NCI-H2107 (cell line): ENCODE measurements at regions not wholly inside any gene's neighbourhood (a gene's known extent, or its start where the extent isn't known, plus 50 kb on each side); places are given as distances from the start of the nearest gene placed in this dataset.

ENCODE experiments used
- DNase-seq: peaks from one replicate; lab custom pipeline; 2025; lab: John Stamatoyannopoulos, UW

DNA sequence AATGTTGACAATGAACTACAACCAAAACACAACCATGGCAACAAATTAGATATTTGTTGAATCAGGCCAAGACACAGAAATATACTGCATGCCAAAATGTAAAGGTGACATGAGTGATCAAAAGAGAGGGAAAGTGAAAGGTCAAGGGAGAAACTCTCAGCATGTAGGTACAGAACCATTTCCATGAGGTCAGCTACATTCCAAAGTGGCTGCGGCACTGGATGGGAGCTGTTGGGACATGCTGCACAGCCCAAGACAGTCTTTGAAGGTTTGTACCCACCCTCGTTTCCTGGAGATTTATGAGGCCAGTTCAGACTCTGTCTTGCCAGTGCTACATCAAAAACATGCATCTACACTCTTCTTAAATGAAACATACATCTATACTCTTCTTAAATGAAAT lies 579.9 kb downstream of the BMP2 start:
- DNase-seq, result no peak

DNA sequence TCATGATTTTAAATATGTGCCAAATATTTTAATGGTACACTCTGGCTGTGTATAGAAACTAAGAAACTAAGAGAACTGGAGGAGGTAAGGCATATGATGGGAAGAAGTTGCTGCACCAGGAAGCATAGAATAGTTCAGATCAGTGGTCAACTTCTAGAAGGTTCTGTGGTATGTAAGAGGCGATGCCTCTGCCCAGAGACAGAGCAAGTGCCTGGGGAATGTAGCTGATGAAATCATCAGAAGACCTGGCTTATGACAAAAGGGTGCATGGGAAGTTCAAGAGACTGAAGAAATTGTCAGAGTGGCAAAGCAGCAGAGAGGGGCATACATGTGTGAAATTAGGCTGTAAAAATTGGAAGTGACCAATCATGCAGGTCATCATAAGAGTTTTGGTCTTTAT lies 580.8 kb downstream of the BMP2 start:
- no peak for DNase-seq

DNA sequence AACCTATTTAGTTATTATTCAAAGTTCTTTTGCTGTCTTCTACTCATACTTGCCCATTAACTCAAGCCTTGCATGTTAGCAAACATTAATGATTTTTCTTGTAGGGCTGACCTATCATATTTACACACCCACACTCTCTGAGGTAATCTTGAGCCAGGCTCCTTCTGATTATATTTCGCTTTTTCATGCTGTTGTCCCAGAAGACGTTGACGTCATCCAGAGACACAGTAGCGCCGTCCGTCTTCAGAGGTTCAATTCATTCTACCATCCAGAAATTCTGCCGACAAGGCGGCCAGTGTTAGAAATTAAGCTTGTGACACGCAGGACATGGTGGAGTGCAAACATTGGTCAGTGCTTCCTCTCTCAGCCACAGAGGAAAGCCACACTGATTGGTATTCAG lies 584.7 kb downstream of the BMP2 start:
- DNase-seq, result no peak

DNA sequence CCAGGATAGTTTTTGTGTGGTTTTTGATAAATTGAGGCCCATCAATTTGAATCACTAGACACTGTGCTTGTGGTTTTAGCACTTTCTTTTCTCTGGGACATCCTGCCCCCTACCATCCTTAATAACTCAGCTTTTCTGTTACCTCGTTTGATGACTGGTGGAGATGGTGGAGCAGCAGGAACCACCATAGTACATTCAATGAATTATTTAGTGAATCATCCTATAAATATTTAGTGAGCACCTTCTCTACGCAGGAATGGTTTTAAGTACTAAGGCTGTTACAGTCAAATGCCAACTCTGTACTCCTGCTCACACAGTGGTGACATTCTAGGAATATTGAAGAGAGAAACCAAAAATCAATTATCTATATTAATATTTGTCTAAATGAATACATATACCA lies 585.2 kb downstream of the HAO1 start:
- no peak for DNase-seq

DNA sequence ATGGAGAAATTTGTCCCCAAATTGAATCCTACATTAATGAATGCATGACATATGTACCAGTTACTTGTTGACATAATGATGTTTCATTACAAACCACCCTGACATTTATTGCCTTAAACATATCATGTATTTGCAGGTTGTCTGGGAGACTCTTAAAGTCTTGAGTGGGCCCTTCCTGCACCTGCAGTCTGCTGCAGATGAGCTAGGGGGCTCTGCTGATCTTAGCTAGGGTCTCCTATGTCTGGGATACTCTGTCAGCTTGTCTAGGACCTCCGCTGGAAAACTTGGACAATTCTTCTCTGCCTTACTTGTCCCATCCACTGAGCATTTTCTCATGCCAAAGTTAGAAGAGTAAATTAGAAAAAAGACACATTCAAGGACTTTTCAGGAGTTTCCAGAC lies 581.6 kb downstream of the HAO1 start:
- no peak for DNase-seq

DNA sequence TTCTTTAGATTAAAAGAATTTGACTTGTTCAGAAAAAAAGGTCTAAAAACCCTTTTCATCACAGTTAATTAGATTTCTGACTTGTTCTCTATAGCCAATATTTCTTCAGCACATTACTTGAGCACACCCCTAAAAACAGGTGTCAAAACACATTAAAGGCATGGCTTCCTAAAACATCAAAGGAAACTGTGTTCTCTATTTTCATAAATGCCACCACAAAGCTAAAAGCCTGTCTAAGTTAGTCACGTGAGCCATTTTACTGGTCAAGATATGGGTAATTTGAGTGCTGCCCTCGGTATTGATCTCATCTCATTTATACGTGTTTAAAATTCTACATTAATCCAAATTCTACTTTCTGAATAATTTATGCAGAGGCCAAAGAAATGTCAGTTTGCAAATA lies 580.5 kb downstream of the HAO1 start:
- no peak for DNase-seq

DNA sequence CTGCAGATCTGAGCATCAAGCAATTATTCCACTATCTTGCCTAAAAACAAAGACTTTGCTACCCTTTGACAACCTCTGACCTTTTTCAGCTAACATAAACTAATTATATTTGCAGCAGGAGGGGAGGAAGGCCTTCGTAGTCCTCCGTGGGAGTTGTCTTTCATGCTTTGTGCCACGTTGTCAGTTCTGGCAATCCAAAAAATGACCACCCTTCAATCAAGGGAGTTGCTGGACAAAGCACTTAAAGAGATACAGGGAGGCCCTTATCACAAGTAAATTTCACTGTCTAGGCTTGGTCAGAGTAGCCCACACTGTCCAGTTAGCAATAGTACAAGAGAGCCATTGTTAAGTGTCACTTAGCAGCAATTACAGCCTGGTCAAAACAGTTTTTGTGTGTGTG lies 578.9 kb downstream of the HAO1 start:
- no peak for DNase-seq

DNA sequence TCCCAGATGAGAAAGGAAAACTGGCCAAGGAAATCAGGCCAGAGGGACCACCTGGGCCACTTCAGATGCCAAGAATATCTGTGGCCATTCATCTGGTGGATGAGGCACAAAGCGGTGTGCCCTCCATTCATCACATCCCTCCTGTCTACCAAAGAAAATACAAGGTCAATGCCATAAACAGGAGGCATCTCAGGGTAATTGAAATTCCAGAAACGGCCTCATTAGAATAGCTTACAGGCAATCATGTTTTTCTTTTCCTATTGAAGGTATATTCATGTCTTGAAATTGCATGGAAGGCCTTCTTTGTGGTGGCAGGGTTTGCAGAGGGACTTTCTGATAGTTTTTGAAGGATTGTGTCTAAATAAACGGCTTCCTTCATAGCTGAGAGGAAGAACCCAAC lies 578.3 kb downstream of the HAO1 start:
- no peak for DNase-seq

DNA sequence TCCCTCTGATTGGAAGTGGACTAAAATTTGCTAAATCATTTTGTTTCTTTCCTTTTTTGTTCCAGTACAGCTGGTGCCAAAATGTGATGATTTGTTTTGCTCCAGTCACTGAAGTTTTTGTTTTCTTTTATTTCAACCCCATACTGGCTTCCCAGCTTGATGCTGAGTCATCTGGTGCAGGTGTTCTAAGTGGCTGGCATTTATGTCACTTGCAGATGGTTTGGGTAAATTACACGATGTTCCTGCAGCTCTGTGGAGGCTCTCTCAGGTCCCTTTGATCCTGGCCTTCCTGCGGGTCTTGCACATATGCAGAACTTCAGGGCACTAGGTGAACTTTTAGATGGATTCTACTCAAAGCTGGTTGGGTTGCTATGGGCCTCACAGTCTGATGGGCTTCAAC lies 577.7 kb downstream of the HAO1 start:
- DNase-seq, result no peak

DNA sequence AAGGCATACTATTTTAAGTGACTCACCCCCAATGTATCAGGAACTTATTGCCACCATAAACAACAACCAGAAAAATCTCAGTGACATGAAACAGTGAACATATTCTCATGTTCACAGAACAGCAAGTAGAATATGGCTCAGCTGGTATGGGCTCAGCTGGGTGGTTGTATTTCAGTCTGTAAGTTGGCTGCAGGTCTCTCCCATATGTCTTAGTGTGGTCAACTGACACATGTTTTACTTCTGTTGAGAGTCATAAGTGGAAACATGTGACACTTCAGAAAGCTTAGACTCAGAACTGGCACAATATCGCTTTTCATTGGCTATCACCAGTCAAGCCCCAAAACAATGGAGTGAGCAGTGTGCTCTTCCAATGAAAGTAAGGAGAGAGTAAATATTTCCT lies 574.1 kb downstream of the HAO1 start:
- DNase-seq, result no peak

DNA sequence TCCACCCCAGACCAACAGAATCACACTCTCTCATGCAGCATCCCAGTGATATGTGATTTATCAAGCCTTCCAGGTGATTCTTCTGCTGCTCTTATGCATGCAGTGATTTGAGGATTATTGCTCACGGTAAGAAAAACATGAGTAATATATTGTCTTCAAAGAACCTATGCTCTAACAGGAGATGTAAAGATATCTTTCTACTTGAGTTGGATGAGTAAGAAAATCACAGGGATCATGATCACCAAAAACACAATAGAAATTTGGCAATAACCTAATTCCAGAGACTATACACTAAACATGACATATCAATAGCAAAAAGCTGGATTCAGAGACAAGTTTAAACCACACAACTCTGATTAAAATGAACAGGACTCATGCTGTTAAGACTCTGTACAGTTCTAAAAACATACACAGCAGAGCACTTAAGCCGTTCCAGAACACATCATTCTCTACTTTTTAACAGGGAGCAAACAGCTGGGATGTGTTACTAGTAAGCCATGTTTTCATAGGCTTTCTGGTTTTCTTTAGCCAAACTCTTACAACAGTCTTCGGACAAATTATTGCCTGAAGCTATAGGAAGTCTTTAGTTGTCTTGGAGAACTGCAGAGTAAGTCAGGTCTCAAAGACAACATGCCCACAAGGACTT lies 568.6 kb downstream of the HAO1 start:
- DNase-seq, result no peak

DNA sequence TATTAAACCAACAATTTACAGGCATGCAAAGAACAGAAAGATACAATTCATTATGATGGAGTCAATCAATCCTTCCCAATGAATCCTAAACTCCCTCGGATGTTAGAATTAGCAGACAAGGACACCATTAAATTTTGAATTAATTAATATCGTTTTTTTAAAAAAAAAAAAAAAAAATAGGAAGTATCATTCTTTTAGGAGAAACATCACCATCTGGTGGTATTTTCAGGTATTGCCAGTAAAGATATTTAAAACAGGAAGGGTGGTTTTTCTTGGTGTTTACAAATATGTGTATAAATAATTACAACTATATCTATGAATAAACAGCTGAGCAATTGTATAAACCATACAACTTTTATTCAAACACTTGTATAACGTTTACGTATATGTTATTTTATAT lies 564.4 kb downstream of the HAO1 start:
- no peak for DNase-seq

DNA sequence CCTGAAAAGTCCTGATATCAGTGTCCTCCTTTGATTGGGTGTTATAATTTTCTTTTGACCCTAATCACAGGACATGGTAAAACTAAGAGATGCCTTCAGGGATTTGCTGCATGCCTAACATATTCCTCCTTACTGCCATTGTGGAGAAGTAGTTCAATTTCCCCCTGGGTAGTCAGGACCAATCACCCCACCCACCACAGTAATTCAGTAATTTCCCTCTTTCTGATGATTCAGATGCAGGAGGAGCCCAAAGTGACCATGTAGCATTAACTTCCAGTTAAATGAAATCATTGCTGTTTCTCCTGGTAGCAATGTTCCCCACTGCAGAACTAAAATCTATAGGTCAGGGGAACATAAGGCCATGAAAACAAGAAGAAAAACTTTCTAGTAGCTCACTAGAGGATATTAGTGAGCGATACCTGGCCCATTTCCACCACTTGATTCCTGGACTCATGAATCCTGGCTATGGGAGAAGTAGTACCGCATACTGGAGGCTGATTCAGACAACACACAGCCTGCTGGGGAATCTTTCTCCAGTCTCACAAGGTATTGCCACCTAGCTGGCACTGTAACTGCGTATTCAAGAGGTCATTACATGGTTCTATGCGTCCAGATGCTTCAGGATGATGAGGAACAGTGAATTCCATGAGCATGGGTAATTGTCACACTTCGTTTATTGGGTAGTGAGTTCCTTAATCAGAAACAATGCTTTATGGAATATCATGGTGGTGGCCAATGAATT lies 561.2 kb downstream of the HAO1 start:
- DNase-seq, result no peak

DNA sequence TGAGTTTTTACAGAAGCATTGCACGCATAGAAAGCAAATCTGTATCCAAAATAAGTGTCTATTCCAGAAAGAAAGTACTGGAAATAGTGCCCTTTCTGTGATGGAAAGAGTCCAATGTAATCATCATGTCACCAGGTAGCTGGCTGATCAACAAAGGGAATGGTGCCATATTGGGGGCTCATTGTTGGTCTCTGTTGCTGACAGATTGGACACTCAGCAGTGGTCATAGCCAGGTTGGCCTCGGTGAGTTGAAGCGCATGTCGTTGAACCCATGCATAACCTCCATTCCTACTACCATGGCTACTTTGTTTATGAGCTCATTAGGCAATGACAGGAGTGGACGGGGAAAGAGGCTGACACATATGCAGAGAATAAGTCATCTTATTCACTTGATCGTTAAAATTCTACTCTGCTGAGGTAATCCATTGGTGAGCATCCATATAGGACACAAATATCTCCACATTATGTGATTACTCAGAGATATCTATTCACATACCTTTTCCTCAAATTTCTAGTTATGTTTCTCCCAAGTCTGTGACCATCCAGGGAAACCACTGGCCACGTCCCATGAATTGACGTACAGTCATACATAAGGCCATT lies 560.5 kb downstream of the HAO1 start:
- no peak for DNase-seq

DNA sequence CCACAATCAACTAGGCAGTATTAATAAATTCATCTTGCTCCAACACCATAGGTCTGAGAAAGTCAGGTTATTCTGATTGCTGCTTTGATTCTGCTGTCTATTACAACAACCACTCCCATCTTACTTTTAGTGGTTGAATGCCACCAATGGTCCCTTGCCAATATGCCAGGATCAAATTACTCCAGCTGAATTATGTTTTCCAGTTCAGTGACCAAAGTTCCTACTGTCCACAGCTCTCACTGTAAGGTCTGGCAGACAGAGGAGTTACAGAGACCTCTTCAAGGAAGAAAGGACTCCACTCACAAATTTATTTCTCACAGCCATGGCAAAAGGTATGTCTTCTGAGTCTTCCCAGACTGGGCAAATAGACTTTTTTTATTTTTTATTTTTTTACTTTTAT lies 557.0 kb downstream of the HAO1 start:
- DNase-seq, result no peak

DNA sequence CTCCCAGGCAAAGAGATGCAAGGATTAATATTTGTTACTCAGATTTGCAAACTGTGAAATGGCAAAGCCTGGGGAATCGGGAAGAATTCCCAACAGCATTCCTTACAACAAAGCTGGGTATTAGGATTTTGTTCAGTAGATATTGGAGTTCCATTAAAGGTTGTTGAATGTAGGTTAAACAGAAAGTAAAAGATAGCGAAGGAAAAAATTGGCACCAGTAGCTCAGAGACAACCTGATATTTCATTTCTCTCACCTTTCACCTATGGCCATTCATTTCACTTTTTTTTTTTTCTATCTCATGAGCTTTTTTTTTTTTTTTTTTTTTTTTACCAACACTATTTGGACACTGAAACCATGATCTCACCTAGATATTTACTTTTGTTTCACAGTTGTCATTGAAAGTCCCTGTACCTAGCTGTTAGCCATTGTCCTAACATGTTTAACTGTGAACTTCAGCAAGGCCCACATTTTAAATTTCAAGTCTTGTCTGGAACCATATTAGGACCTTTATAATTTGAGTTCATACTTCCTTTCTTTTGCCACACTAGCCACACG lies 552.5 kb downstream of the HAO1 start:
- DNase-seq, result no peak

DNA sequence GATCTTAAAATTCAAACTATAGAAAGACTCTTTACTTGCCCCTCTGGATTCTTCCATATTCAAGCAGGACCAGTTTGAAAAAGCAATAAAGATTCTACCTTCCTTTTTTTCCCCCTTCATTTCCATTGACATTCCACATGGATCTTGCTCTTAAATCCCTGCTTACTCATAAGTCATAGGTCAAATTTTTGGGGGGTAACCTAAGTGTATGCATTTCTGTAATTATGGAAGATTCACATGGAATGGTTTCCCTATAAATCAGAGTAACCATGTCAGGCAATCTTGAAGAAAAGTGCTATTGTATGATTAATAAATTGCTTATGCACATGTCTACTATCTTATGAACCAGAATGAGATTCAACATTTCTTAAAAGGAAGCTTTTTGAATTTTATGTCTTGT lies 551.0 kb downstream of the HAO1 start:
- DNase-seq, result no peak

DNA sequence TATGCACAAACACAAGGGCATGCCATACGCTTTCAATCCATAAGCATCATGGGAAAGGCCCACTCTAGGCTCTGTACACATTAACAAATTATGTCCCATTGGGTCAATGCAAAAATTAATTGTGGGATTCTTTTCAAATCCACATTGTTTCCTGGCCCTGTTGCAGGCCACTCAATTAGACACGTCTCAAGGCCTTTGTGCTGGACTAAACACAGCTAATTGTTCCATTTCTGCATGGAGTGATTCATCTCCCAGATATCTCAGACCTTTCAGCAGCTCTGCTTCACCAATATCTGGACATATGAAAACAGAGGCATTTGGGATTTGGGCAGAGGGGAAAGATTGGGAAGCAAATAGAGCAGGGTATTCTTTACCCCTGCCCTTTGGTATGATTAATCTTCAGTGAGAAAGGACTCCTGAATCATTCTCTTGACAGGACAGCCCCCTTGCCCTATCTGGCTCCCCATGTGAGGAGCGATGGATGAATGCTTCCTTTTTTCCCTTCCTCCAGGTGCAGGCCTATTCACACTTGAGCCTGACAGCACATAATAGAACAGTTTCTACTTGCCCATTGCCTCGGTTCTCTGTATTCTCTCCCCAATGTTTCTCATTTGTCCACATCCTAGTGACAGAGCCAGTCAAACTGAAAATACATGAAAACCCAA lies 547.6 kb downstream of the HAO1 start:
- DNase-seq, result no peak

DNA sequence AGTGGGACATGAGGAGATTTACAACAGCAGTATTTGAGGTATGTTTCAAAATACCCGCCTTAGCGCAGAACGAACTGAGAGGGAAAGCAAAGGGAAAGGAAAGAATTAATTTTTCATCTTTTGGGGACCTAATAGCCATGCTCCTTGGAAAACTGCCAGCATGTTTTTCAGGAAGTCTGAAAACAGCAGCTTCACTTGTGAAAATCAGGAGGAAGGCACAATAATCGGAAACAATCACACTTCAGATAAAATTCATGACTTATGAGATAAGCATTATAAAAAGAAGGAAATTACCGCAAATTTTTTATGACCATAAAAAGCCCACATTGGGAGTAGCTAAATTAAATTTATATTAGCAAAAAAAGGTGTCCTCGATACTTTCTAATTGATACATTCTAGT lies 541.1 kb downstream of the HAO1 start:
- DNase-seq, result no peak

DNA sequence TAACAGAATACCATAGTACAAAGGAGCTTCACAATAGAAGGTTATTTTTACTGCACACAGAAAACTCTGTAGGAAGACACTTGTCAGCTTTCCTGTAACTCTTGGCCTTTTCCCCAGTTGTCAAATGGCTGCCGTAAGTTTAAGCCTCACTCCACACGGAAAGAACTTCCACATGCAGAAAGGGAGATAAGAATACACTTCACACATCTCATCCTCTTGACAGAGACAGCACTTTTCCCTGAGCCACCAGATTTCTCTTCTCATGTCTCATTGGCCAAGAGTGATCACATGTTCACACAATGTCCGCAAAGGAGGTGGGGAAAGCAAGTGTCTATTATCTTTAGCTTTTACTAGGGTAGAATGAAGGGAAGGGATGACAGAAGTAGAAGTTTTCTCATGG lies 540.7 kb downstream of the HAO1 start:
- no peak for DNase-seq

DNA sequence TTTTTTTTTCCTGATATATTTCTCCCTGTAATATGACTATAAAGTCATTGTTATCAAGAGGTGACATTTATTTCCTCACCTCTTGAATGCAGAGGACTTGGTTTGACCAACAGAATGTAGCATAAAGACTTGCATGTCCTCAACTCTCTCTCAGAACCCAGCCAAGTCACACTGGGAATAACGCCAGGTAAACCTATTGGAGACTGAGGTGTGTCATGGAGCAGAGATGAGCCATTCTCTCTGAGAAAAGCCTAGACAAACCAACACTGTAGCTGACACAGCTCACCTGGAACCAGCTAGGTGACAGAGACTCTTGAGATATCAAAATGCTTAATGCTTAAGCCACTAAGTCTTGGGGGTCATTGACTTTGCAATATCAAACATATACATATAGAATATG lies 533.6 kb downstream of the HAO1 start:
- no peak for DNase-seq

DNA sequence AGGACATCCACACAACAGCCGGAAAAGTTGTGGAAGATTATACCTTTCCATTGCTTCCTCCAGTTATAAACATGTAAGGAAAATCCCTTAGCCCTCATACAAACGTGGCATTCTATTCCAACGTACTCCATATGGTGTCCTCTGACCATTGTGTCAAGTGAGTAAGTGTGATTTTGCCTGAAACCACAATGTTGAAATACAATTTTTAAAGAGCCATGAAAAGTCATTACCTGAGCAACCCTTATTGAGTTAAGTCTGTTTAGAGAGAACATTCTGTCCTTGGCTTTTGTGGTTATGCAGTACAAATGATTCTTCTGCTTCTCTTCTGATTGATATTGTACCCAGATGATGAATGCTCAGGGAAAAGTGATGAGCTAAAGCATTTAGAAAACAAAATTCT lies 530.1 kb downstream of the HAO1 start:
- DNase-seq, result no peak

DNA sequence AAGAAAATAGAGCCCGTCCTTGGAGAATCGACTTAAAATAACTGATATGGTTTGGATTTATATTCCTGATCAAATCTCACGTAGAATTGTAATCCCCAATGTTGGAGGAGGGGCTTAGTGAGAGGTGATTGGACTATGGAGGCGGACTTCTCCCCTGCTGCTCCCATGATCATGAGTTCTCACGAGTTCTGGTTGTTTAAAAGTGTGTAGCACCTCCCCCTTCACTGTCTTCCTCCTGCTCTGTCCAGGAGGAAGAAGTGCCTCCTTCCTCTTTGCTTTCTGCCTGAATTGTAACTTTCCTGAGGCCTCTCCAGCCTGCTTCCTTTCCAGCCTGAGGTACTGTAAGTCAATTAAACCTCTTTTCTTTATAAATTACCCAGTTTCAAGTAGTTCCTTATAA lies 529.2 kb downstream of the HAO1 start:
- no peak for DNase-seq
